ENCODE measurements at regions not wholly inside any gene's neighbourhood (a gene's known extent, or its start where the extent isn't known, plus 50 kb on each side); places are given as distances from the start of the nearest gene placed in this dataset.

- no peak overlapping the region for H3K4me3 Mint-ChIP-seq
- CTCF ChIA-PET, result no interaction called here
- DNase-seq, result no peak
- H3K36me3 ChIP-seq (ENCODE audit: insufficient read depth, low read length), result no peaks in the 10 kb centered on the region
- H3K9me3 Mint-ChIP-seq, result no peaks in the 10 kb centered on the region
- no peak for TF ChIP-seq CTCF (IDR thresholded peaks at IDR 0.05)
- no peaks in the 10 kb centered on the region for H3K4me1 Mint-ChIP-seq (ENCODE audit: low read depth)
- H3K27me3 Mint-ChIP-seq, result no peaks in the 10 kb centered on the region
- H3K27ac Mint-ChIP-seq, result no peak overlapping the region
- no peaks in the 10 kb centered on the region for H3K27me3 ChIP-seq (ENCODE audit: control insufficient read depth in 1 of 2, insufficient read depth in 2 of 2, low read length in 2 of 2)
- no peak for ATAC-seq (ENCODE audit: poor library complexity)
- no peak overlapping the region for H3K27ac ChIP-seq (ENCODE audit: low read depth in 1 of 2, low read length in 2 of 2)
- POLR2A ChIA-PET, result no interaction called here
- no peaks in the 10 kb centered on the region for H3K9me3 ChIP-seq (ENCODE audit: control insufficient read depth in 1 of 2, insufficient read depth in 1 of 2, low read length in 2 of 2)
- no peaks in the 10 kb centered on the region for H3K36me3 Mint-ChIP-seq (ENCODE audit: low read depth)
- H3K4me3 ChIP-seq (ENCODE audit: low read length), result no peak overlapping the region
- intact Hi-C loops (cut with DNase I, micrococcal nuclease), result no loop called here
- no peaks in the 10 kb centered on the region for H3K4me1 ChIP-seq (ENCODE audit: insufficient read depth, low read length)
These were observed 349.1 kb upstream of the CRIM1 start for GRCh38 chr2:36006444-36006843.

- no peaks in the 10 kb centered on the region for H3K9me3 ChIP-seq (ENCODE audit: control insufficient read depth in 1 of 2, insufficient read depth in 1 of 2, low read length in 2 of 2)
- no peaks in the 10 kb centered on the region for H3K4me1 ChIP-seq (ENCODE audit: insufficient read depth, low read length)
- Mint-ChIP-seq H3K27ac (no peak overlapping the region), H3K4me1 (ENCODE audit: low read depth) (no peaks in the 10 kb centered on the region), H3K36me3 (ENCODE audit: low read depth) (no peaks in the 10 kb centered on the region), H3K9me3 (no peaks in the 10 kb centered on the region), H3K27me3 (peaks cover 15% of the 10 kb centered on the region), H3K4me3 (no peak overlapping the region)
- no peak overlapping the region for H3K4me3 ChIP-seq (ENCODE audit: low read length)
- H3K27me3 ChIP-seq (ENCODE audit: control insufficient read depth in 1 of 2, insufficient read depth in 2 of 2, low read length in 2 of 2), result peaks cover 0 to 4% of the 10 kb centered on the region in 2 experiments
- no peak for ATAC-seq (ENCODE audit: poor library complexity)
- intact Hi-C loops (cut with DNase I, micrococcal nuclease), result no loop called here
- no peak for TF ChIP-seq CTCF (IDR thresholded peaks at IDR 0.05)
- DNase-seq, result no peak
- ChIA-PET CTCF (no interaction called here), POLR2A (no interaction called here)
- no peaks in the 10 kb centered on the region for H3K36me3 ChIP-seq (ENCODE audit: insufficient read depth, low read length)
- H3K27ac ChIP-seq (ENCODE audit: low read depth in 1 of 2, low read length in 2 of 2), result no peak overlapping the region
These were observed 352.6 kb upstream of the CRIM1 start for GRCh38 chr2:36002941-36003340.

- H3K27me3 ChIP-seq (ENCODE audit: control insufficient read depth in 1 of 2, insufficient read depth in 2 of 2, low read length in 2 of 2), result peaks cover 0 to 4% of the 10 kb centered on the region in 2 experiments
- no peaks in the 10 kb centered on the region for H3K36me3 Mint-ChIP-seq (ENCODE audit: low read depth)
- CTCF ChIA-PET, result no interaction called here
- intact Hi-C loops (cut with DNase I, micrococcal nuclease), result no loop called here
- H3K9me3 ChIP-seq (ENCODE audit: control insufficient read depth in 1 of 2, insufficient read depth in 1 of 2, low read length in 2 of 2), result no peaks in the 10 kb centered on the region
- H3K27me3 Mint-ChIP-seq, result peaks cover 15% of the 10 kb centered on the region
- no peaks in the 10 kb centered on the region for H3K4me1 Mint-ChIP-seq (ENCODE audit: low read depth)
- H3K9me3 Mint-ChIP-seq, result peaks cover 4% of the 10 kb centered on the region
- H3K27ac Mint-ChIP-seq, result no peak overlapping the region
- no peaks in the 10 kb centered on the region for H3K4me1 ChIP-seq (ENCODE audit: insufficient read depth, low read length)
- no peaks in the 10 kb centered on the region for H3K36me3 ChIP-seq (ENCODE audit: insufficient read depth, low read length)
- ATAC-seq (ENCODE audit: poor library complexity) (no peak), DNase-seq (no peak)
- H3K4me3 Mint-ChIP-seq, result no peak overlapping the region
- no peak for TF ChIP-seq CTCF (IDR thresholded peaks at IDR 0.05)
- H3K27ac ChIP-seq (ENCODE audit: low read depth in 1 of 2, low read length in 2 of 2), result no peak overlapping the region
- no peak overlapping the region for H3K4me3 ChIP-seq (ENCODE audit: low read length)
- POLR2A ChIA-PET, result no interaction called here
These were observed 358.1 kb upstream of the CRIM1 start for GRCh38 chr2:35997488-35997887.

Measured in CD4-positive, alpha-beta T cell (primary cell).